ENCODE measurements at regions not wholly inside any gene's neighbourhood (a gene's known extent, or its start where the extent isn't known, plus 50 kb on each side); places are given as distances from the start of the nearest gene placed in this dataset.

- peak; percentile 81 for TF ChIP-seq CTCF (IDR thresholded peaks at IDR 0.05; ENCODE audit: borderline replicate concordance, control extremely low read depth, extremely low read depth, insufficient read depth, missing control alignments)
- in situ Hi-C loops (cut with MboI; ENCODE audit: low sequenced_read_pairs, unreplicated experiment): loop anchor here (10.0 kb wide), 1 partner anchor 993 kb away; the partner anchor contains the start of gene BDNF
- peak; percentile 17 for DNase-seq (ENCODE audit: low spot score)
These were observed 590.0 kb downstream of the METTL15 start for GRCh38 chr11:28697920-28698827.

- TF ChIP-seq CTCF (IDR thresholded peaks at IDR 0.05; ENCODE audit: borderline replicate concordance, control extremely low read depth, extremely low read depth, insufficient read depth, missing control alignments): no peak
- DNase-seq (ENCODE audit: low spot score): no peak
- in situ Hi-C loops (cut with MboI; ENCODE audit: low sequenced_read_pairs, unreplicated experiment): loop anchor here (10.0 kb wide), 1 partner anchor 992 kb away; the partner anchor contains the start of gene BDNF
These were observed 588.4 kb downstream of the METTL15 start for GRCh38 chr11:28696591-28696990.

GRCh38 chr11:28690746-28691145 is 582.6 kb downstream of the METTL15 start:
- no peak for TF ChIP-seq CTCF (IDR thresholded peaks at IDR 0.05; ENCODE audit: borderline replicate concordance, control extremely low read depth, extremely low read depth, insufficient read depth, missing control alignments)
- in situ Hi-C loops (cut with MboI; ENCODE audit: low sequenced_read_pairs, unreplicated experiment): loop anchor here (10.0 kb wide), 1 partner anchor 986 kb away; the partner anchor contains the start of gene BDNF
- no peak for DNase-seq (ENCODE audit: low spot score)

- in situ Hi-C loops (cut with MboI; ENCODE audit: low sequenced_read_pairs, unreplicated experiment): no loop called here
- TF ChIP-seq CTCF (IDR thresholded peaks at IDR 0.05; ENCODE audit: borderline replicate concordance, control extremely low read depth, extremely low read depth, insufficient read depth, missing control alignments): no peak
- DNase-seq (ENCODE audit: low spot score): no peak
These were observed 575.9 kb downstream of the METTL15 start for GRCh38 chr11:28684011-28684586.

GRCh38 chr11:28679795-28680468 is 571.7 kb downstream of the METTL15 start:
- DNase-seq (ENCODE audit: low spot score): no peak
- in situ Hi-C loops (cut with MboI; ENCODE audit: low sequenced_read_pairs, unreplicated experiment): no loop called here

More at GRCh38 chr11:28679795-28680468, 571.7 kb downstream of the METTL15 start:
- TF ChIP-seq CTCF (IDR thresholded peaks at IDR 0.05; ENCODE audit: borderline replicate concordance, control extremely low read depth, extremely low read depth, insufficient read depth, missing control alignments): no peak

Measured in GM13976 (cell line).